HEK293T (cell line): ENCODE measurements at regions not wholly inside any gene's neighbourhood (a gene's known extent, or its start where the extent isn't known, plus 50 kb on each side); places are given as distances from the start of the nearest gene placed in this dataset.

Experiments
- BHLHE40 ChIP-seq: fragments of 450-650 bp; IDR thresholded peaks from 2 replicates; pipeline ENCODE4 v1.6.1; 2016; ENCODE audit warnings: mild to moderate bottlenecking, moderate library complexity, borderline replicate concordance
- FOXA1 ChIP-seq: fragments of 450-650 bp; IDR thresholded peaks from 2 replicates; pipeline ENCODE4 v1.6.1; 2016; ENCODE audit warnings: mild to moderate bottlenecking
- FOXK2 ChIP-seq: fragments of 450-650 bp; IDR thresholded peaks from 2 replicates; pipeline ENCODE4 v1.6.1; 2016; ENCODE audit warnings: mild to moderate bottlenecking
- FOXM1 ChIP-seq: fragments of 450-650 bp; IDR thresholded peaks from 2 replicates; pipeline ENCODE4 v1.6.1; 2017; ENCODE audit warnings: mild to moderate bottlenecking, borderline replicate concordance
- HDGF ChIP-seq: fragments of 450-650 bp; IDR thresholded peaks from 2 replicates; pipeline ENCODE4 v1.6.1; 2017; ENCODE audit warnings: antibody characterized with exemption, borderline replicate concordance
- L3MBTL2 ChIP-seq: fragments of 450-650 bp; conservative IDR thresholded peaks from 2 replicates; pipeline ENCODE4 v1.6.1; 2016; ENCODE audit warnings: mild to moderate bottlenecking
- SUZ12 ChIP-seq: fragments of 450-650 bp; IDR thresholded peaks from 2 replicates; pipeline ENCODE4 v1.6.1; 2016; ENCODE audit warnings: mild to moderate bottlenecking

DNA sequence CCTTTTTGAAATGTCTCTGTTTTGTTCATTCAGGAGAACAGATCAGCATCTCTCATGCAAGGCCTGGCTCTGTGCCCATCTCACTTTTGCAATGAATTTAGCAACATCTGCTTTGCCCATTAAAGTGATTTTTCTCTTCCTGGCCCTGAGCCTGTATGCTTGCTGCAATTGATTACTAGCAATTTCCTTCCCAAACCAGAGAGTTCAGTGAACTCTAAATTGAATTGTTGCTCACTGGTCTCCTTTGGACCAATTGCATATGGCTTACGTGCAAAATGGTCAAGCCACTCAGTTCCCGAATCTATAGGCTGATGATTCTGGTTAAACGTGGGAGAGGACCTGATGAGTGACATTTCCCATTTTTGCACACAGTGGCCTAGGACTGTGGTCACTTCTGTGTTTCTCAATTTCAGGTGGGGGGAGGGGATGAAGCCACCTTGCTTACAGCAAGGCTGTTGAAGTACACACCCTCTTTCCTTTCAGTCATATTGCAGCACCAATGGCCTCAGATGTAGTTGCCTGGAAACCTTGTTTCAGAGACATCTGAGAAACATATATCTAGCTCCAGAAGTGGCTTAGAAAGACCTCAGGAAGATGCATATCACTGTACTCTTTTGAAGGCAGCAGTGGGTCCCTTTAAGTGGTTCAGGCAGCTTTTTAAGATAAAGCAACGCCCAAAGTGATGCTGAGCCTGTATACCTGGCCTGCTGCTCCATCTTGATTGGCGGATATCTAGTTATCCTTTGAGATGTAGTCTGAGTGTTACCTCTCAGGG, 201.4 kb downstream of the PTEN start:
- TF ChIP-seq SUZ12 = no peak
- TF ChIP-seq FOXK2 = no peak
- TF ChIP-seq L3MBTL2 = no peak
- TF ChIP-seq FOXM1 = no peak
- no peak for TF ChIP-seq FOXA1
- TF ChIP-seq BHLHE40 = no peak
- TF ChIP-seq HDGF = no peak
